ENCODE measurements at regions not wholly inside any gene's neighbourhood (a gene's known extent, or its start where the extent isn't known, plus 50 kb on each side); places are given as distances from the start of the nearest gene placed in this dataset.

DNA sequence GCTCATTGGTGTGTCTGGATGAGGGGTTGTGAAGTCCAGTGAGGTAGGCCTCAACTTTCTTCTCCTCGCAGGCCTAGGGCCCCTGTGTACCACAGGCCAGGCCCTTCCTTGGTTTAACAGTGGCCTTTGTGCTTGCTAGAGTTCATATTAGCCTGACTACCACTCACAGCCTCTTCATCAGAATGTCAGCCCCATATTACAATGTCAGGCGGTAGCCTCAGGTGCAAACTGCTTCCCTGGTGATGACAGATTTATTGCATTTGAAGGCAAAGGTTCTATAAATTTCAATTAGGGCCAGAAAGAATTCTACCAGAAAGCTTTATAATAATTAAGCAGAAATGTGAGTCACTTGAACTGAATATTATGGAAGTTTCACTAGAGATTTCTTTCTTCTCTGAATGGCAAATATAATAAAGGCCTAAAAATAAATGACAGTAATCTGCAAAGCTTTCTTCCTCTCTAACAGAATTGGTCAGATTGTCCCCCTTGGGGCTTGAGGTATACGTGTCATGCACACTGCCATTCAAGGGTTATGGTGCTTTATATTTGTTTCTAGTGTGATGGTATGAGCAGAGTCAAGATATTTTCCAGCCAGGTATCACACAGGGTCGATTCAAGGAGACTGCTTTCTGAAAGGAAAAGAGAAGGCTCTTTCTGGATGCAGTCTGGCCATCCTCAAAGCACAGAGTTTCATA is 210.3 kb downstream of the CWF19L2 start:
- ATAC-seq (no peak), DNase-seq (no peak)
- intact Hi-C loops (cut with DNase I): no loop called here
- H3K9me3 ChIP-seq: no peaks in the 10 kb centered on the region
- no peaks in the 10 kb centered on the region for H3K36me3 ChIP-seq
- H3K27me3 ChIP-seq: no peaks in the 10 kb centered on the region
- no peak overlapping the region for H3K4me3 ChIP-seq
- no peak overlapping the region for H3K27ac ChIP-seq
- TF ChIP-seq, protein P1, sequence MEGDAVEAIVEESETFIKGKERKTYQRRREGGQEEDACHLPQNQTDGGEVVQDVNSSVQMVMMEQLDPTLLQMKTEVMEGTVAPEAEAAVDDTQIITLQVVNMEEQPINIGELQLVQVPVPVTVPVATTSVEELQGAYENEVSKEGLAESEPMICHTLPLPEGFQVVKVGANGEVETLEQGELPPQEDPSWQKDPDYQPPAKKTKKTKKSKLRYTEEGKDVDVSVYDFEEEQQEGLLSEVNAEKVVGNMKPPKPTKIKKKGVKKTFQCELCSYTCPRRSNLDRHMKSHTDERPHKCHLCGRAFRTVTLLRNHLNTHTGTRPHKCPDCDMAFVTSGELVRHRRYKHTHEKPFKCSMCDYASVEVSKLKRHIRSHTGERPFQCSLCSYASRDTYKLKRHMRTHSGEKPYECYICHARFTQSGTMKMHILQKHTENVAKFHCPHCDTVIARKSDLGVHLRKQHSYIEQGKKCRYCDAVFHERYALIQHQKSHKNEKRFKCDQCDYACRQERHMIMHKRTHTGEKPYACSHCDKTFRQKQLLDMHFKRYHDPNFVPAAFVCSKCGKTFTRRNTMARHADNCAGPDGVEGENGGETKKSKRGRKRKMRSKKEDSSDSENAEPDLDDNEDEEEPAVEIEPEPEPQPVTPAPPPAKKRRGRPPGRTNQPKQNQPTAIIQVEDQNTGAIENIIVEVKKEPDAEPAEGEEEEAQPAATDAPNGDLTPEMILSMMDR (IDR thresholded peaks at IDR 0.05): no peak
- H3K4me1 ChIP-seq: no peaks in the 10 kb centered on the region

- H3K4me3 ChIP-seq: no peak overlapping the region
- DNase-seq: no peak
- no peaks in the 10 kb centered on the region for H3K27me3 ChIP-seq
- no peak for ATAC-seq
- TF ChIP-seq, protein P1 (IDR thresholded peaks at IDR 0.05): no peak
- no peaks in the 10 kb centered on the region for H3K36me3 ChIP-seq
- H3K27ac ChIP-seq: no peak overlapping the region
- no peaks in the 10 kb centered on the region for H3K4me1 ChIP-seq
- H3K9me3 ChIP-seq: no peaks in the 10 kb centered on the region
- intact Hi-C loops (cut with DNase I): no loop called here
Observed at GRCh38 chr11:107243929-107244328, 213.7 kb downstream of the CWF19L2 start.

DNA sequence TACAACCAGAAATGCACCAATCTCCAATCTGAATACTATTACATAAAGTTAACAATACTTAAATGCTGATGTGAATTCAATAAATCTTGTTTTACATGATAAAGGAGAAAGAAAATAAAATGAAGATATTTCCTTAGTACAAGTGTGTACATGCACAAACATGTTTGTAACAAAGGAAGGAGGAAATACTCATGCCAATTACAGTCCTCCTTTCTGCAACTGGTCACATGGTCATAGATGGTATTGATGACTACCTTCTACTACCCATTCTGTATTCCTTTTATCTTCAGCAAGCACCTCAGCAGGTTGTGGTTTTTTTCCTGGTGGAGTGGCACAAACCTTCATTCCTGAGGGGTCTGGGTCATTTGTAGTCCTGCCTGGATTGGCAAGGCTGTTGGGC is 214.2 kb upstream of the GUCY1A2 start:
- intact Hi-C loops (cut with DNase I): no loop called here
- TF ChIP-seq, protein P1 (IDR thresholded peaks at IDR 0.05): no peak
- H3K4me3 ChIP-seq: no peak overlapping the region
- ATAC-seq (no peak), DNase-seq (no peak)
- no peaks in the 10 kb centered on the region for H3K27me3 ChIP-seq
- no peak overlapping the region for H3K27ac ChIP-seq
- no peaks in the 10 kb centered on the region for H3K4me1 ChIP-seq
- H3K36me3 ChIP-seq: no peaks in the 10 kb centered on the region
- H3K9me3 ChIP-seq: no peaks in the 10 kb centered on the region

DNA sequence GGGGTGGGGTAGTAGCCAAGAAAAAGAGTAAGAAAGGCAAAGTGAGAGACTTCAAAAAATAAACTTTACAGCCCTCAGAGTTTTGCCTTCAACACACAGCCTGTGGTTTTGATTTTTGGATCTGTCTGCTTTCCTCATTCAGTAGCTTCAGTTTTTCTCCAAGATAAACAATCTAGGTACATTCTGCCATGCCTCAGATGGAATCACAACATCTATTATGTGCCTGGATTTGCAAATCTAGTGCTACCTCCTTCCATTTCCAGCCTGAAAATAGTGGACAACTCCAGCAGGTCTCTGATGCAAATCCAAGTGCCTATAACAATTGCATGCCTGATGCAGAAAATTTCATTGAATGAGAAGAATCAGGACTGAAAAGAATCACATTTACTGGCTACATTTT is 206.6 kb upstream of the GUCY1A2 start:
- H3K27ac ChIP-seq: no peak overlapping the region
- no peaks in the 10 kb centered on the region for H3K9me3 ChIP-seq
- DNase-seq (no peak), ATAC-seq (no peak)
- TF ChIP-seq, protein P1 (IDR thresholded peaks at IDR 0.05): no peak
- no peaks in the 10 kb centered on the region for H3K27me3 ChIP-seq
- no peak overlapping the region for H3K4me3 ChIP-seq
- H3K4me1 ChIP-seq: no peaks in the 10 kb centered on the region
- intact Hi-C loops (cut with DNase I): no loop called here
- no peaks in the 10 kb centered on the region for H3K36me3 ChIP-seq

DNA sequence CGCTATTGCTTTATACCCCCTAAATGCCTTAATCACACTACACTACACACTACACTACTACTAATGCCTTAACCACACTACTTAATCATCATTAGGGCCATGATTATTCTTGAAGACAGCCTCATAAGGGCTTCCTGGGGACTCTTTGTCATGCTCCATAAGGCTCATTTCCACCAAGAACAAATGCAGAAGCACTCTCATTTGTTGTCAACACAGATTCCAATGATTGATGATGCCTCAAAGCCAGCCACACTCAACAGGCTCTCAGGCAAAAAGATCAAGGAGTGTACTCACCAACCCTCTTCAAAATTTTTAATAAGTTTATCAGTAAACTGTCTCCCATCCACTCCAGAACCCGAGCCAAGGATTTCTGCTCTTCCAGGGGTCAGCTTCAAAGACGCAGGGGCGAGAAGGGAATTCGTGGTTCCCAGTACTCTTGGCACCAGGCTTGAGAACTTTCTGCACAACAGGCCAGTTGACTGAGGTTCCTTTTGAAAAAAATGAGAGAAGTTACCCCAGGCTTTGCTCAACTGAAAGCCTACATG is 204.7 kb upstream of the GUCY1A2 start:
- ATAC-seq (no peak), DNase-seq (no peak)

More for the DNA sequence above, 204.7 kb upstream of the GUCY1A2 start:
- TF ChIP-seq, protein P1 (IDR thresholded peaks at IDR 0.05): no peak
- Histone ChIP-seq H3K27ac (no peak overlapping the region), H3K4me3 (no peak overlapping the region), H3K4me1 (no peaks in the 10 kb centered on the region), H3K9me3 (no peaks in the 10 kb centered on the region), H3K36me3 (no peaks in the 10 kb centered on the region), H3K27me3 (no peaks in the 10 kb centered on the region)
- intact Hi-C loops (cut with DNase I): no loop called here
